GM23338 (cell line): ENCODE measurements at regions not wholly inside any gene's neighbourhood (a gene's known extent, or its start where the extent isn't known, plus 50 kb on each side); places are given as distances from the start of the nearest gene placed in this dataset.

Source experiments
- ATAC-seq: fragments of 200-7000 bp; cut with Tn5 transposase; 3 replicates; pipeline ENCODE4 v1.9.1; 2020
- DNase-seq: peaks from one replicate; pipeline ENCODE4 v3.0.0-alpha.2; 2015; ENCODE audit warnings: low spot score
- H2AFZ ChIP-seq: fragments of 200-600 bp; sonication (generic); 2 replicates; pipeline ENCODE4 v1.8.0; 2016; ENCODE audit warnings: antibody characterized with exemption, mild to moderate bottlenecking, moderate library complexity
- H3F3A ChIP-seq: fragments of 200-600 bp; sonication (generic); replicated peaks from 2 replicates; pipeline ENCODE4 v1.8.0; 2017; ENCODE audit warnings: antibody characterized with exemption, mixed run types, low read depth
- H3K27ac ChIP-seq: fragments of 200-600 bp; sonication (generic); 2 replicates; pipeline ENCODE4 v1.6.1; 2016; ENCODE audit warnings: low read depth
- H3K27me3 ChIP-seq: fragments of 200-600 bp; sonication (generic); 2 replicates; pipeline ENCODE4 v1.8.0; 2016; ENCODE audit warnings: mild to moderate bottlenecking, mixed run types, moderate library complexity; ENCODE audit not compliant: insufficient read depth
- H3K36me3 ChIP-seq: fragments of 200-600 bp; sonication (generic); 2 replicates; pipeline ENCODE4 v1.8.0; 2016; ENCODE audit warnings: mild to moderate bottlenecking; ENCODE audit not compliant: insufficient read depth
- H3K4me1 ChIP-seq: fragments of 200-600 bp; sonication (generic); 2 replicates; pipeline ENCODE4 v1.8.0; 2016; ENCODE audit warnings: mild to moderate bottlenecking, moderate library complexity; ENCODE audit not compliant: insufficient read depth
- H3K4me2 ChIP-seq: fragments of 200-600 bp; sonication (generic); 2 replicates; pipeline ENCODE4 v1.7.1; 2017; ENCODE audit warnings: mixed run types
- H3K4me3 ChIP-seq: fragments of 200-600 bp; sonication (generic); 2 replicates; pipeline ENCODE4 v1.6.1; 2016; ENCODE audit warnings: mixed run types
- H3K79me2 ChIP-seq: fragments of 200-600 bp; sonication (generic); replicated peaks from 2 replicates; pipeline ENCODE4 v1.8.0; 2017; ENCODE audit warnings: mild to moderate bottlenecking; ENCODE audit not compliant: insufficient read depth
- H3K9me2 ChIP-seq: fragments of 200-600 bp; sonication (generic); 2 replicates; pipeline ENCODE4 v1.8.0; 2017; ENCODE audit not compliant: insufficient read depth
- H4K20me1 ChIP-seq: fragments of 200-600 bp; sonication (generic); replicated peaks from 2 replicates; pipeline ENCODE4 v1.8.0; 2017; ENCODE audit warnings: mild to moderate bottlenecking; ENCODE audit not compliant: insufficient read depth
- H3K27ac Mint-ChIP-seq: 2 replicates; pipeline ENCODE4 v1.8.0; 2020; ENCODE audit warnings: inconsistent platforms, mild to moderate bottlenecking, moderate library complexity, mixed read lengths
- H3K27me3 Mint-ChIP-seq: 3 replicates; pipeline ENCODE4 v1.8.0; 2022; ENCODE audit warnings: low read depth, mild to moderate bottlenecking, moderate library complexity, mixed read lengths, inconsistent platforms; ENCODE audit not compliant: insufficient read depth, poor library complexity
- H3K36me3 Mint-ChIP-seq: 3 replicates; pipeline ENCODE4 v1.8.0; 2021; ENCODE audit warnings: low read depth, mild to moderate bottlenecking, inconsistent platforms, moderate library complexity, mixed read lengths
- H3K4me1 Mint-ChIP-seq: 3 replicates; pipeline ENCODE4 v1.8.0; 2020; ENCODE audit warnings: mild to moderate bottlenecking, inconsistent platforms, mixed read lengths
- H3K4me3 Mint-ChIP-seq: 3 replicates; pipeline ENCODE4 v1.8.0; 2021; ENCODE audit warnings: moderate library complexity, mild to moderate bottlenecking, inconsistent platforms, mixed read lengths
- H3K9me3 Mint-ChIP-seq: 3 replicates; pipeline ENCODE4 v1.8.0; 2020; ENCODE audit warnings: moderate library complexity, mild to moderate bottlenecking, inconsistent platforms, mixed read lengths
- CTCF ChIP-seq, 2 experiments: fragments of 200-600 bp in 1 of 2; sonication (generic) in 1 of 2; conservative IDR thresholded peaks; 2 replicates each; pipeline versions ENCODE4 v1.5.1 to v1.6.1; 2016 to 2017; ENCODE audit warnings: antibody characterized with exemption in 2 of 2, low read depth in 2 of 2, mild to moderate bottlenecking in 2 of 2, moderate library complexity in 1 of 2
- ETS1 ChIP-seq: IDR thresholded peaks from 2 replicates; pipeline ENCODE4 v1.6.1; 2016; ENCODE audit warnings: antibody characterized with exemption
- EZH2 ChIP-seq: fragments of 200-600 bp; sonication (generic); IDR thresholded peaks from one replicate; pipeline ENCODE4 v1.8.0; 2017; ENCODE audit warnings: antibody characterized with exemption, mild to moderate bottlenecking, low read depth; ENCODE audit not compliant: unreplicated experiment
- ZNF114 ChIP-seq: fragments of 250-450 bp; sonication (Bioruptor Pico); IDR thresholded peaks from 2 replicates; pipeline ENCODE4 v1.5.0; 2020; ENCODE audit warnings: mild to moderate bottlenecking, moderate library complexity

- Mint-ChIP-seq H3K27ac (no peak overlapping the region), H3K4me3 (no peak overlapping the region), H3K36me3 (no peaks in the 10 kb centered on the region), H3K9me3 (no peaks in the 10 kb centered on the region), H3K27me3 (peaks cover 2% of the 10 kb centered on the region), H3K4me1 (peaks cover 6% of the 10 kb centered on the region; the same call in 2 of the 3 replicates)
- H3K4me3 ChIP-seq: no peak overlapping the region
- H3K4me1 ChIP-seq: no peaks in the 10 kb centered on the region
- H4K20me1 ChIP-seq: no peaks in the 10 kb centered on the region
- no peaks in the 10 kb centered on the region for H3F3A ChIP-seq
- ATAC-seq (peak; percentile 79), DNase-seq (peak; percentile 11)
- no peak for TF ChIP-seq ZNF114 (CRISPR knock-in tag)
- TF ChIP-seq EZH2: no peak
- TF ChIP-seq CTCF (conservative IDR thresholded peaks at IDR 0.05; ENCODE audit: low read depth in 2 of 2): no peak
- H3K27ac ChIP-seq: no peak overlapping the region
- H3K9me2 ChIP-seq: no peaks in the 10 kb centered on the region; the same call in 1 of the 2 replicates
- H2AFZ ChIP-seq: 0 out of 2 replicates have a peak overlapping the region, but pooled peaks have one; percentile 32
- H3K79me2 ChIP-seq: no peaks in the 10 kb centered on the region
- no peaks in the 10 kb centered on the region for H3K36me3 ChIP-seq
- no peaks in the 10 kb centered on the region for H3K27me3 ChIP-seq
- H3K4me2 ChIP-seq: no peak overlapping the region
These were observed 112.3 kb downstream of the JCAD start for GRCh38 chr10:29946953-29947700.

DNA sequence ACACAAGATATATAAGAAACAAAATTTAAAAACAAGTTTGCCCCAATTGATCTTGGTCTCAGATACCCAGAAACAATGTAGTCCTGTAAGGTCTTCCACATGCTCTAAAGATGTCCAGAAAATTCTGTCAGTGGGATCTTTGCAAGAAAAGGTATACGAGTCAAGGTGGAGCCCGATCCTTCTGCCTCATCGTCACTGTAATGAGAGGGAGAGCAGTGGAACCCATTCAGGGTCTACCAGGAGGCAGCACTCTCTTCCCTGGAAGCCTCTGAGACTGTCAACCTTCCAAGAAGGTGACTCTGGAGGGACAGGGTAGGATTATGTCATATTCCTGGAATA is 112.8 kb downstream of the JCAD start:
- no peak overlapping the region for H3K4me3 Mint-ChIP-seq
- peaks cover 6% of the 10 kb centered on the region; the same call in 2 of the 3 replicates for H3K4me1 Mint-ChIP-seq
- Histone ChIP-seq H3K27ac (no peak overlapping the region), H3K4me1 (no peaks in the 10 kb centered on the region), H3K79me2 (no peaks in the 10 kb centered on the region), H3K9me2 (no peaks in the 10 kb centered on the region; the same call in 1 of the 2 replicates), H2AFZ (0 out of 2 replicates have a peak overlapping the region, but pooled peaks have one; percentile 32), H4K20me1 (no peaks in the 10 kb centered on the region), H3F3A (no peaks in the 10 kb centered on the region), H3K4me3 (no peak overlapping the region), H3K36me3 (no peaks in the 10 kb centered on the region), H3K27me3 (no peaks in the 10 kb centered on the region), H3K4me2 (no peak overlapping the region)
- no peaks in the 10 kb centered on the region for H3K9me3 Mint-ChIP-seq
- no peak for TF ChIP-seq EZH2
- H3K36me3 Mint-ChIP-seq: no peaks in the 10 kb centered on the region
- DNase-seq: no peak
- peaks cover 2% of the 10 kb centered on the region for H3K27me3 Mint-ChIP-seq
- ATAC-seq: no peak
- no peak overlapping the region for H3K27ac Mint-ChIP-seq

GRCh38 chr10:29941476-29941875 is 117.9 kb downstream of the JCAD start:
- no peak for TF ChIP-seq ETS1
- no peak overlapping the region for H3K27ac ChIP-seq
- H3K79me2 ChIP-seq: no peaks in the 10 kb centered on the region
- Mint-ChIP-seq H3K27me3 (no peaks in the 10 kb centered on the region), H3K4me1 (no peaks in the 10 kb centered on the region; the same call in 2 of the 3 replicates), H3K4me3 (no peak overlapping the region), H3K36me3 (no peaks in the 10 kb centered on the region), H3K27ac (no peak overlapping the region), H3K9me3 (peaks cover 3% of the 10 kb centered on the region; the same call in 1 of the 3 replicates)
- no peak for DNase-seq
- H3F3A ChIP-seq: no peaks in the 10 kb centered on the region
- no peaks in the 10 kb centered on the region for H3K36me3 ChIP-seq
- H3K4me3 ChIP-seq: no peak overlapping the region
- no peaks in the 10 kb centered on the region for H3K27me3 ChIP-seq
- H4K20me1 ChIP-seq: no peaks in the 10 kb centered on the region
- H2AFZ ChIP-seq: no peak overlapping the region
- H3K4me1 ChIP-seq: no peaks in the 10 kb centered on the region
- H3K4me2 ChIP-seq: no peak overlapping the region
- no peaks in the 10 kb centered on the region; the same call in 1 of the 2 replicates for H3K9me2 ChIP-seq
- no peak for ATAC-seq
